NCI-H2227 (cell line): ENCODE measurements at regions not wholly inside any gene's neighbourhood (a gene's known extent, or its start where the extent isn't known, plus 50 kb on each side); places are given as distances from the start of the nearest gene placed in this dataset.
A peak's percentile ranks its signal among the peaks of the same experiment; 100 is the strongest.

ENCODE experiments used
- DNase-seq: peaks from one replicate; lab custom pipeline; 2025; ENCODE audit not compliant: unreplicated experiment; lab: John Stamatoyannopoulos, UW

GRCh38 chr5:93072831-93073459 is 508.1 kb downstream of the NR2F1-AS1 start:
- DNase-seq = no peak

- no peak for DNase-seq
Measured at GRCh38 chr5:93071710-93072109, 509.3 kb downstream of the NR2F1-AS1 start.

GRCh38 chr5:93070938-93071337 is 510.1 kb downstream of the NR2F1-AS1 start:
- no peak for DNase-seq

GRCh38 chr5:93069276-93069675 is 511.7 kb downstream of the NR2F1-AS1 start:
- no peak for DNase-seq

- DNase-seq = no peak
Measured at GRCh38 chr5:93062548-93062947, 518.5 kb downstream of the NR2F1-AS1 start.

GRCh38 chr5:93058309-93058708 is 522.7 kb downstream of the NR2F1-AS1 start:
- DNase-seq = no peak

GRCh38 chr5:93057311-93057710 is 523.7 kb downstream of the NR2F1-AS1 start:
- no peak for DNase-seq

- DNase-seq = no peak
Measured at GRCh38 chr5:93055971-93056370, 525.0 kb downstream of the NR2F1-AS1 start.

- DNase-seq = no peak
Measured at GRCh38 chr5:93055561-93055960, 525.5 kb downstream of the NR2F1-AS1 start.

GRCh38 chr5:93054424-93055163 is 526.4 kb downstream of the NR2F1-AS1 start:
- DNase-seq = no peak

GRCh38 chr5:93053825-93054224 is 527.2 kb downstream of the NR2F1-AS1 start:
- peak; percentile 60 for DNase-seq

- no peak for DNase-seq
Measured at GRCh38 chr5:93048858-93049257, 532.2 kb downstream of the NR2F1-AS1 start.

- DNase-seq = no peak
Measured at GRCh38 chr5:93044859-93045666, 536.0 kb downstream of the NR2F1-AS1 start.

GRCh38 chr5:93039888-93040287 is 541.1 kb downstream of the NR2F1-AS1 start:
- DNase-seq = no peak

GRCh38 chr5:93034621-93035590 is 546.1 kb downstream of the NR2F1-AS1 start:
- no peak for DNase-seq

- no peak for DNase-seq
Measured at GRCh38 chr5:93022796-93023447, 558.1 kb downstream of the NR2F1-AS1 start.

GRCh38 chr5:93022211-93022610 is 558.8 kb downstream of the NR2F1-AS1 start:
- DNase-seq = no peak

GRCh38 chr5:93019896-93020295 is 561.1 kb downstream of the NR2F1-AS1 start:
- DNase-seq = no peak

- DNase-seq = no peak
Measured at GRCh38 chr5:93018461-93018860, 562.6 kb downstream of the NR2F1-AS1 start.

- no peak for DNase-seq
Measured at GRCh38 chr5:93017849-93018248, 563.2 kb downstream of the NR2F1-AS1 start.
